ENCODE measurements at regions not wholly inside any gene's neighbourhood (a gene's known extent, or its start where the extent isn't known, plus 50 kb on each side); places are given as distances from the start of the nearest gene placed in this dataset.

DNA sequence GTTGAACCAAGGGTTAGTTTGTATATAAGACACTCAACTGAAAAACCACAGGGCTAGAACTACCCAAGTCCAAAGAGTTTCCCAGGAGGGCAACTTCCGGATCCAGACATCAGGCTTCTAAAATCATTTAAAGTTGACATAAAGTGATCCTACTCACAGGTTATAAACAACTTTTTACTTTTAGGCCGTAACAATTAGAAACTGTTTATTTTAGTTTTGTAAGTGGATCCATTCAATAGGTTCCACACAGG lies 454.6 kb downstream of the MEIS1 start:
- Histone ChIP-seq H3K4me1 (ENCODE audit: control insufficient read depth in 1 of 2, low read depth in 2 of 2) (no peaks in the 10 kb centered on the region), H3K4me3 (no peak overlapping the region), H3K27ac (no peak overlapping the region), H3K36me3 (no peaks in the 10 kb centered on the region), H3K27me3 (replicated peaks; ENCODE audit: insufficient read depth) (no peaks in the 10 kb centered on the region), H3K9me3 (no peaks in the 10 kb centered on the region)
- DNase-seq (ENCODE audit: low spot score) (no peak), ATAC-seq (ENCODE audit: insufficient number of reproducible peaks, low FRiP score, low read depth) (no peak)
- TF ChIP-seq, protein P1, sequence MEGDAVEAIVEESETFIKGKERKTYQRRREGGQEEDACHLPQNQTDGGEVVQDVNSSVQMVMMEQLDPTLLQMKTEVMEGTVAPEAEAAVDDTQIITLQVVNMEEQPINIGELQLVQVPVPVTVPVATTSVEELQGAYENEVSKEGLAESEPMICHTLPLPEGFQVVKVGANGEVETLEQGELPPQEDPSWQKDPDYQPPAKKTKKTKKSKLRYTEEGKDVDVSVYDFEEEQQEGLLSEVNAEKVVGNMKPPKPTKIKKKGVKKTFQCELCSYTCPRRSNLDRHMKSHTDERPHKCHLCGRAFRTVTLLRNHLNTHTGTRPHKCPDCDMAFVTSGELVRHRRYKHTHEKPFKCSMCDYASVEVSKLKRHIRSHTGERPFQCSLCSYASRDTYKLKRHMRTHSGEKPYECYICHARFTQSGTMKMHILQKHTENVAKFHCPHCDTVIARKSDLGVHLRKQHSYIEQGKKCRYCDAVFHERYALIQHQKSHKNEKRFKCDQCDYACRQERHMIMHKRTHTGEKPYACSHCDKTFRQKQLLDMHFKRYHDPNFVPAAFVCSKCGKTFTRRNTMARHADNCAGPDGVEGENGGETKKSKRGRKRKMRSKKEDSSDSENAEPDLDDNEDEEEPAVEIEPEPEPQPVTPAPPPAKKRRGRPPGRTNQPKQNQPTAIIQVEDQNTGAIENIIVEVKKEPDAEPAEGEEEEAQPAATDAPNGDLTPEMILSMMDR (IDR thresholded peaks at IDR 0.05), result no peak

DNA sequence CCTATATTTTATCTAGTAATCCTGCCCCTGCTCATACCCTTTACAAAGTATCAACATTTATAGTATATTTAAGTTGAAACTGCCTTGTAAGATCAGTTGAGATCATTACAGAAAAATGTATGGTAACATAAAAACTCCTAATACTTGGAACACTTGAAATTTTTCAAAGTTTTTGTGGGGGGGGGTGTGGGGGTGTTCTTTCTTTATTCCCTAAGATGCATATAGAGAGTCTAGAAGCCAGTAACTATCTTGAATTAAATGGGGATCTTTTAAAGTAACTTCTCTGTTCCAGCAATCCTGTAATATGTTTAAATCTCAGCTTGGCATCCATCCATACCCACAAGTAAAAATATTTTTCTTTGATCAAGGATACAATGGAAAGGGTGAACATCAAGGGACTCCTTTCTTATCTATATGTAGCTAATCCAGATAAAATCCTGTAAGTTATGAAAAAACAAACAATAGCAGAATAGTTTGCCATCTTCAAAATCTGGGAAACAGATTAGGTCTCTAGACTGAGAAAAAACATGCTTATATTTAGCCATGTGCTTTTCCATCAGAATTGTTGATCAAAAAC lies 455.3 kb downstream of the MEIS1 start:
- H3K4me1 ChIP-seq (ENCODE audit: control insufficient read depth in 1 of 2, low read depth in 2 of 2), result no peaks in the 10 kb centered on the region
- no peaks in the 10 kb centered on the region for H3K9me3 ChIP-seq
- no peaks in the 10 kb centered on the region for H3K36me3 ChIP-seq
- no peak for DNase-seq (ENCODE audit: low spot score)
- no peak for ATAC-seq (ENCODE audit: insufficient number of reproducible peaks, low FRiP score, low read depth)
- H3K27ac ChIP-seq, result no peak overlapping the region
- H3K4me3 ChIP-seq, result no peak overlapping the region
- TF ChIP-seq, protein P1 (IDR thresholded peaks at IDR 0.05), result no peak
- no peaks in the 10 kb centered on the region for H3K27me3 ChIP-seq (replicated peaks; ENCODE audit: insufficient read depth)

DNA sequence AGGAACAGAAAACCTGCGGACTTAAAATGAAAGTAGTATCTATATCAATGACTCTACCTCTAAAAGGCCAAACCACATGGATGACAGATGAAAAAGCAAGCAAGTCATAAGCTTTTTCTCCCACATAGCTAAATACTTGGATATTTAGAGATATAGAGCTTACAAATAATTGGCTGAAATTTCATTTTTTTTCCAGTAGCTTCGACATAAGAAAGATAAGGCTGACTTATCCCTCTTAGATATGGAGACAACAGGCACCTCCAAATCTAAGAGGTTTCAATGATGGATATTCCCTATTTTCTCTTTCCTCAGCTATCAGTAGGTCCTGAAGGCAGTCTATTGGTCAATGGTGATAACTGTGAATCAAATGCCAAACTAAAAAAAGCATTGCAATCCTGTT lies 460.3 kb downstream of the MEIS1 start:
- Histone ChIP-seq H3K4me1 (ENCODE audit: control insufficient read depth in 1 of 2, low read depth in 2 of 2) (peaks cover 6 to 16% of the 10 kb centered on the region in 2 donors), H3K36me3 (no peaks in the 10 kb centered on the region), H3K27me3 (replicated peaks; ENCODE audit: insufficient read depth) (no peaks in the 10 kb centered on the region), H3K9me3 (no peaks in the 10 kb centered on the region), H3K27ac (no peak overlapping the region), H3K4me3 (no peak overlapping the region)
- ATAC-seq (ENCODE audit: insufficient number of reproducible peaks, low FRiP score, low read depth), result no peak
- DNase-seq (ENCODE audit: low spot score), result no peak
- TF ChIP-seq, protein P1 (IDR thresholded peaks at IDR 0.05), result no peak

DNA sequence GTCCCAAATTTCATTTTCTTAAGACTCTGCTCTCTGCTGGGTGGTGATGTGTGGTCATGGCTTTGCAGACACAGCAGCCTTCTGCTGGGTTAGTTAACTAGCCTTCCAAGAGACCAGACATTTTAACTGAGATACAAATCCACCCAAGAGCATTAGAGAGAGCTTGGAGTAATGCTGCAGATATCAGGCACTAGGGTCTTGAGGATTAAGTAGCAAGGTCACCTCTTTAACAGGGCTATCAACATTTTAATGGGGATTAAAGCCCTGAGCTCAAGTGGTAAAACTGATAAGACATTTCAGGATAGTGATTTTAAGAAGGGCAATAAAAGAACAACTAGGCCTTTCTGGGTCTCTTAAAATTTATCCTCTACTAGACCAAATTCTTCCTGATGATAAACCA lies 461.2 kb downstream of the MEIS1 start:
- H3K36me3 ChIP-seq, result no peaks in the 10 kb centered on the region
- no peak overlapping the region for H3K27ac ChIP-seq
- DNase-seq (ENCODE audit: low spot score), result no peak
- TF ChIP-seq, protein P1 (IDR thresholded peaks at IDR 0.05), result no peak
- no peaks in the 10 kb centered on the region for H3K9me3 ChIP-seq
- no peak overlapping the region for H3K4me3 ChIP-seq
- H3K27me3 ChIP-seq (replicated peaks; ENCODE audit: insufficient read depth), result no peaks in the 10 kb centered on the region
- peaks cover 6 to 16% of the 10 kb centered on the region in 2 donors for H3K4me1 ChIP-seq (ENCODE audit: control insufficient read depth in 1 of 2, low read depth in 2 of 2)
- ATAC-seq (ENCODE audit: insufficient number of reproducible peaks, low FRiP score, low read depth), result no peak

DNA sequence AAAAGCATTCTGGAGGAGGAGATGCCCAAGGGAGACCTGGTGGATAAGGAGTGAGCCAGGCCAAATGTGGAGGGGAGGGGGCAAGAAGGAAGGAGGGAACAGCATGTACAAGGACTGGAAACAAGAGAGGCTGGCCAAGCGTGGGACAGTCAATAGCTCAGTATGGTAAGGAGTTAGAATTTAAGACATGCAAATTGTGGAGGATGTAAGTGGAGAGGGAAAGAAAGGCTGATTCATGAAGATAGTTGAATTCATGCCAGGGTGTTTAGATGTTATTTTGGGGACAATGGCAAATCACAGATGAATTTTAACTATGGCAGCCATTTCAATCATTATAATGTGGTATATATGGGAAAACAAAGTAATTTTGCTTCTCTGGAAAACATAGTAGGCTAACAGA lies 462.3 kb downstream of the MEIS1 start:
- H3K4me1 ChIP-seq (ENCODE audit: control insufficient read depth in 1 of 2, low read depth in 2 of 2), result peaks cover 6 to 16% of the 10 kb centered on the region in 2 donors
- no peak overlapping the region for H3K4me3 ChIP-seq
- ATAC-seq (ENCODE audit: insufficient number of reproducible peaks, low FRiP score, low read depth), result no peak
- H3K9me3 ChIP-seq, result no peaks in the 10 kb centered on the region
- no peaks in the 10 kb centered on the region for H3K36me3 ChIP-seq
- no peak for DNase-seq (ENCODE audit: low spot score)
- TF ChIP-seq, protein P1 (IDR thresholded peaks at IDR 0.05), result no peak
- H3K27ac ChIP-seq, result peak overlapping the region in 1 of 2 donors; percentile 36
- H3K27me3 ChIP-seq (replicated peaks; ENCODE audit: insufficient read depth), result no peaks in the 10 kb centered on the region
